Activated CD8-positive, alpha-beta memory T cell treated with anti-CD3 and anti-CD28 coated beads, Interleukin-2, amount 50 U/mL, for 24 hours (primary cell): ENCODE measurements at regions not wholly inside any gene's neighbourhood (a gene's known extent, or its start where the extent isn't known, plus 50 kb on each side); places are given as distances from the start of the nearest gene placed in this dataset.
"Not testable (repeated sequence)": the region's sequence is repeated elsewhere in the genome, so short reads cannot be mapped to it uniquely, and the experiment has no call there.

Experiments
- DNase-seq: peaks from one replicate; pipeline ENCODE4 v3.0.0-alpha.2; 2020; ENCODE audit errors: extremely low read depth

- not testable (repeated sequence) for DNase-seq
Measured at GRCh38 chr15:84544586-84544985, 56.2 kb upstream of the ZSCAN2 start.

GRCh38 chr15:84547150-84547549, 53.7 kb upstream of the ZSCAN2 start:
- DNase-seq = not testable (repeated sequence)

DNA sequence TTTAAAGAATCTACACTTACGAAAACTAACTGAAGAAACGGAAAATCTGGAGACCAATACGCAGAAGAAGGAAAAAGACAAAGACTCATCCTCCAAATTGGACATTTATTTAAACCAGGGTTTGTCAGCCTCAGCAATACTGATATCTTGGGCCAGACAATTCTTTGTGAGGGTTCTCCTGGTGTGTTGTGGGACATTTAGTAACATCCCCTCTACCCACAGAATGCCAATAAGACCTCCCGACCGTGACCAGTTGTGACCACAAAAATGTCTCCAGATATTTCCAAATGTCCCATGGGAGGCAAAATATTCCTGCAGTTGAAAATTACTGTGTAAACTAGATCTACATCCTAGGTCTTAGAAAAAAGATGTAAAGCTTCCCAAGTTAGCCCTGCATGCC, 50.3 kb upstream of the ZSCAN2 start:
- not testable (repeated sequence) for DNase-seq
